D721Med (cell line): ENCODE measurements at regions not wholly inside any gene's neighbourhood (a gene's known extent, or its start where the extent isn't known, plus 50 kb on each side); places are given as distances from the start of the nearest gene placed in this dataset.

Experiments used
- DNase-seq: peaks from one replicate; pipeline ENCODE4 v3.0.0; 2011; ENCODE audit warnings: low spot score; ENCODE audit not compliant: insufficient read length
- FAIRE-seq: peaks from 2 replicates; lab custom pipeline; 2011; peaks lifted over from hg19 to GRCh38; lab: Jason Lieb, UNC
- TF ChIP-seq, protein P1 (sequence below): IDR thresholded peaks from 2 replicates; pipeline ENCODE4 v1.5.1; 2012; ENCODE audit warnings: mild to moderate bottlenecking, control low read depth; ENCODE audit not compliant: insufficient read depth; ENCODE audit errors: missing control alignments

DNA sequence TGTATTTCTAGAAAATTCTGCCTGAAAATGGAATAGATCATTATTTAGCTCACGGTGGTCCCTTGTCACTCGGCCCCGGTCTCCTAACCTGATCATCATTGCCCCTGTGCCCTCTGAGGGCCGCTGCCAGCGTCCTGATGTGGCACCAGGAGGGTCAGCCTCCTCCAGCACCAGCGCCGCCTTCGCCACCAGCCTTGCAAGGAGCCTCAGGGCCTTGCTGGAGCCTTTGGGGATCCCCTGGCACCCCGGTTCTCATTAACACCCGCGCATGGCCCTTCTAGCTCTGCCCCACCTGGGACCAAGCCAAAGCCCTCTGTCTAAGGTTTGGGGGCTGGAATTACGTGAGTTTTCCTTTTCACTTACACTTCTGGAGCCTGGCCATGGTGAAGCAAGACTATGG is 282.5 kb upstream of the ADARB2 start:
- no peak for DNase-seq

DNA sequence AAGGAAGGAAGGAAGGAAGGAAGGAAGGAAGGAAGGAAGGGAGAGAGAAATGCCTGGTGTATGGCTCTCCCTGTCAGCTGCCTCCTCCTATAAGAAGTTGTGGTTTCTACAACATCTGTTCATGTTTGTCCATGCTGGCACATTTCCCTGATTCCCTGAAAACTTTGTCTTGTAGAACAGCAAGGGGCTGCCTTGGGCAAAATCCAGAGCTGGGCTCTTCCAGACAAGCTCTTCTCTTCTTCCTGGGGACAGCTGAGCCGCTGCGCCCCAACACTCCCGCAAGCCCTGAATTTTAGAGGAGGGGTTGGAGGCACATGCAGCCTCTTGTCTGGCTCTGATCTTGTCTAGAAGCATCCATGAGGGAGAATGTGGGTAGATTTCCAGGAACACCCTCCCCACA is 282.0 kb upstream of the ADARB2 start:
- DNase-seq (no peak), FAIRE-seq (no peak)
- TF ChIP-seq, protein P1, sequence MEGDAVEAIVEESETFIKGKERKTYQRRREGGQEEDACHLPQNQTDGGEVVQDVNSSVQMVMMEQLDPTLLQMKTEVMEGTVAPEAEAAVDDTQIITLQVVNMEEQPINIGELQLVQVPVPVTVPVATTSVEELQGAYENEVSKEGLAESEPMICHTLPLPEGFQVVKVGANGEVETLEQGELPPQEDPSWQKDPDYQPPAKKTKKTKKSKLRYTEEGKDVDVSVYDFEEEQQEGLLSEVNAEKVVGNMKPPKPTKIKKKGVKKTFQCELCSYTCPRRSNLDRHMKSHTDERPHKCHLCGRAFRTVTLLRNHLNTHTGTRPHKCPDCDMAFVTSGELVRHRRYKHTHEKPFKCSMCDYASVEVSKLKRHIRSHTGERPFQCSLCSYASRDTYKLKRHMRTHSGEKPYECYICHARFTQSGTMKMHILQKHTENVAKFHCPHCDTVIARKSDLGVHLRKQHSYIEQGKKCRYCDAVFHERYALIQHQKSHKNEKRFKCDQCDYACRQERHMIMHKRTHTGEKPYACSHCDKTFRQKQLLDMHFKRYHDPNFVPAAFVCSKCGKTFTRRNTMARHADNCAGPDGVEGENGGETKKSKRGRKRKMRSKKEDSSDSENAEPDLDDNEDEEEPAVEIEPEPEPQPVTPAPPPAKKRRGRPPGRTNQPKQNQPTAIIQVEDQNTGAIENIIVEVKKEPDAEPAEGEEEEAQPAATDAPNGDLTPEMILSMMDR, result no peak

More for the DNA sequence above, 282.5 kb upstream of the ADARB2 start:
- no peak for FAIRE-seq
- TF ChIP-seq, protein P1, result no peak

DNA sequence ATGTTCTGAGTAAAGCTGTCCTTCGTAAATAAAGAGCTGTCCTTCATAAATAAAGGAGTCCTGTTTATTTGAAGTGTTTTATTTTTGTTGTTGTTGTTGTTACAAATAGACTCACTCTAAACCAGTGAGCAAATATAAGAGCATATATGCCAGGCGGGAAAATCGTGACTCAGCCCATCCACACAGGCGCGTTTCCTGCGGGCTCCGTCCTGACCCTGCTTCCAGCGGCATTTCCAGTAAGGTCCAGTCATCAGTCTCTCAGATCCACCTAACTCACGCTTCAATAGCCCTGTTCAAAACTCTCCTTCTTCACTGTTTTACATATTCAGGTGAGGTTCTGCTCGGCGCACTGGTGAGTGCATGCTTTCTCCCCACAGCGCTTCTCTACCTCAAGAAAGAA is 277.2 kb upstream of the ADARB2 start:
- no peak for FAIRE-seq
- DNase-seq, result no peak
- TF ChIP-seq, protein P1, result no peak

DNA sequence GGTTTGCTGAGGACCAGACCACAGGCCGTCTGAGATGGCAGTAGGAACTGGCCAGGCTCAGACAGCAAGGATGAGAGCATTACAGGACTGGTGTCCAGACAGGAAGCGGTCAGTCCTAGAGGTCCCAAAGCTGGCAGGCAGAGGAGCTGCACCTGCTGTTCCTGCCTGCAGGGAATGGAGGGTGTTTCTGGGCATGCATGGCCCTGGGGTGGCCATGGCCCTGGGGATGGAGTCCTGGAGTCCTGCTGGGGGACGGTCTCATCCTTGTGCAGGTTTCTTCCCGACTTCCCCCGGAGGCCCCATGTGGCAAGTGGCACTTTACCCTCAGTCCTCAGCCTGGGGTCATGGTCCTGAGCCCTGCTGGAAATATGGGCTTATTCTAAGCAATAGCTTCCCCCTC is 274.9 kb upstream of the ADARB2 start:
- FAIRE-seq, result no peak
- no peak for DNase-seq
- TF ChIP-seq, protein P1, result no peak

DNA sequence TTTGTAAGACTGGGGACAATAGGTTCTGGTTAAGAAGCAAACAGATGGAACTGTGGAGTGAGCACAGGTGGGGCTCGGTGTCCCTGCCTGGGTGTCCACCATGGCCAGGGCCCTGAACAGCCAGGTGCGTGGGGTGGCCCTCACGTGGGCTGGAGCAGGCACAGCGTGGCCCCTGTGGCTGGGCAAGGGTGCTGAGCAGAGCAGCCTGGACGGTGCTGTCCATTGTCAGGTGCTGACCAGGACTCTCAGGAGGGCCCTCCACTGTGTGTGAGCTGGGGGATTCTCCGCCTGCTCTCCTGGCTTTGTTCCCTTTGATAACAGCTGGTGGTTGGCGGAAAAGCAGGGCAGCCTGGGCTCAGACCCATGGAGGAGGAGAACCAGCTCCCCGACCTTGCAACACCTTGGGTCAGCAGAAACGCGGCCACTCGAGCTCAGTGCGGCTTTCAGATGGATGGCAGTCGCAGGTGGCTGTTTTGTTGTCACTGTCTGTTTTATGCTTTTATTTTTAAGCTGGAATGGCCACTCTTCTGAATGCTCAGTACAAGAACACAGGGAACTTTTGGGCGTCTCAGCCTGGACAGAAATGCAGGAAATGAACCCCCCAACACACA is 273.9 kb upstream of the ADARB2 start:
- DNase-seq (no peak), FAIRE-seq (no peak)
- TF ChIP-seq, protein P1, result no peak

DNA sequence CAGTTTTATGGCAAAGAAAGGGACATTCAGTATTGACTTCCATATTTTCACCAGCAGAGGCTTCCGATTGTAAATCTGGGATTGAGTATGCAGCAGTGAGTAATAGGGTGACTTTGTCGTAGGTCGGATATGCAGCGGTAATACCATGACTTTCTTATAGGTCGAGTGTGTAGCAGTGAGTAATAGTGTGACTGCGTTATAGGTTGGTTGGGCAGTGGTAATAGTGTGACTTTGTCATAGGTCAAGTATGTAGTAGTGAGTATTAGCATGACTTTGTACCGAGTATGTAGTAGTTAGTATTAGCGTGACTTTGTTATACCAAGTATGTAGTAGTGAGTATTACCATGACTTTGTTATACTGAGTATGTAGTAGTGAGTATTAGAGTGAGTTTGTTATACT is 268.2 kb upstream of the ADARB2 start:
- DNase-seq (no peak), FAIRE-seq (no peak)
- TF ChIP-seq, protein P1, result no peak

DNA sequence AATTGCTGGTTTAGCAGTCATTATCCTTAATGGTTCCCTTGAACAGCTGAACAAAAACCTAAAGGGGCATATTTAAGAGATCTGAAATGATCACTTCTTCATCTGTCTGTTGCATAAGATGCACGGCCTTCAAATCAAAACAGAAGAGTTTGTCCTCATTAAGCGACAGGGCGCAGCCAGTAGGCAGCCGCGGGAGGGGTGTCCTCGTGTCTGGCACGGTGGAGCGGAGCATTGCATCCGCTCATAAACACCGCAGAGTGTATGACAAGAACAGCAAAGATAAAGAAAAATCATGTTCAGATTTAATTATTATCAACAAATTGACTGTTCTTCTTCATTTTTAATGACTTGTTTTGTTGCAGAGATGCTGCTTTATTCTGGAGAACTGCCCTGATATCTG is 255.6 kb upstream of the ADARB2 start:
- FAIRE-seq (no peak), DNase-seq (no peak)
- TF ChIP-seq, protein P1, result no peak
